ENCODE measurements at regions not wholly inside any gene's neighbourhood (a gene's known extent, or its start where the extent isn't known, plus 50 kb on each side); places are given as distances from the start of the nearest gene placed in this dataset.

DNA sequence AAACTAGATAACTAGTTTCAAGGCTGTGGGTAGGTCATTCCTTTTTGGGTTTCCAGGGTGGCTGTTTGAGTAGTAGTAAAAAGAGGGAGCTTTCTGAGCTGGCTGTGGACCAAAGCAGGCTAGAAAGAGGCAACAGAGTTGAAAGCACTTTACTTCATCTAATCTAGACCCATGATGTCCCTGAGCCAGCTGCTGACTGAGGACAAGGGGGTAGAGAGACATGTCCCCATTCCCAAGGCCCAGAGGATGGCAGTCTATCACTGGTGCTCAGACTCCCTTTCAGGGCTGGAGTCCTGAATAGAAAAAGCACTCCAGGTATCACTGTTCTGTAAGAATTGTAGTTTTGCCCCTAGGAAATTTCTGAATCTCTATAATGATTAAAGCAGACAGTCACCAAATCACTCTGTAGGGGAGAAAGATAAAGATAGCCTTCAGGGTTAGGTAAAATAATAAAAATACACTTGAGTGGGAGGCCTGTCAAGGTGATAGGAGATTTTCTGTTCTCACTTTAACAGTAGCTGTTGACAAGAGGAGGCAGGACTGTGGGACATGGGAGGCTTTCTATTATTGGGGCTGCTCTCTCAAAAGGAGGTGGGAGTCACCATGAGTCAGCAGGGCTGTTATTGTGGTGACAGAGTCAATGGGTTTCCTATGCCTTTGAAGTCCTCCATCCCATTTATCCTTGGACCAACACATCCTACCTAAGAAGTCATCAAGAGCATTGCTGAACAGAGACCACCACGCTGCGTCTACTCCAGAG, 190.2 kb upstream of the MPHOSPH6 start:
- no peak for DNase-seq (ENCODE audit: low read depth in 1 of 2, low spot score in 1 of 2)

DNA sequence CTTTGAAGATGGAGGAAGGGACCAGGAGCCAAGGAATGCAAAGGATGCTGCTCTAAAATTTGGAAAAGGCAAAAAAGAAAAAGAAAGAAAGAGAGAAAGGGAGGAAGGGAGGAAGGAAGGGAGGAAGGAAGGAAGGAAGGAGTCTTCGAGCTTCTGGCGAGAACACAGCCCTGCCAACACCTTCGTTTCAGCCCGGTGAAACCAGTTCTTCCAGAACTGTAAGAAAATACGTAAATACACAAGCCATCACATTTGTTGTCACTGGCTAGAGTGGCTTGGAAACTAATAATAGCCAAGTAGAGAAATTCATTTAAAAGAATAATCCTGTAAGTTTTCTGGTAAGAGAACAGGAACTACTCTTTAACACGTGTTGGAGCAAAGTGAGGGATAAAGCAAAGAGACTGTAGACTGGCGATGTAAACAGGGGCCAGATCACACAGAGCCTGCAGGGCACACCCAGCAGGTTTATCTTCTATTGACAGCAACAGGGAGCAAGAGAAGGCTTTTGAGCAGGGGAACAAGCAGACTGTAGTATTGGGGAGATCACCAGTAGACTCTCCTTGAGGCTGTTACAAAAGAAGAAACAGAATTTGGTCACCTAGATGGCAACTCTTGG, 188.7 kb upstream of the MPHOSPH6 start:
- no peak for DNase-seq (ENCODE audit: low read depth in 1 of 2, low spot score in 1 of 2)

DNA sequence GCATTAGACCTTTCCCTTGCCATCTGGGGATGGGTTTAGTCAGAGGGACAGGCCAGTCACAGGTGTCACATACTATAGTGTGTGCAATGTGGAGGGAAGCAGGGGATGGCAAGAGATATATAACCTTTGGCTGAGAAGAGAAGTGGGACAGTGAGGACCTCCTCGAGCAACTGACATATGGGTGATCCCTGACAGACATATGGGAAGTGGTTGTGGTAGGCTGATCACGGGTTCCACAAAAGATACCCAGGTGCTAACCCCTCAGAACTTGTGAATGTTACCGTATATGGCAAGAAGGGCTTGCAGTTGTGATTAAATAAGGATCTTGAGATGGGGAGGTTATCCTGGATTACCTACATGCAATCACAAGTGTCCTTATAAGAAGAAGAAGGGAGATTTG, 188.1 kb upstream of the MPHOSPH6 start:
- DNase-seq (ENCODE audit: low read depth in 1 of 2, low spot score in 1 of 2) = no peak

GRCh38 chr16:82357237-82357636, 187.2 kb upstream of the MPHOSPH6 start:
- DNase-seq (ENCODE audit: low read depth in 1 of 2, low spot score in 1 of 2) = no peak

DNA sequence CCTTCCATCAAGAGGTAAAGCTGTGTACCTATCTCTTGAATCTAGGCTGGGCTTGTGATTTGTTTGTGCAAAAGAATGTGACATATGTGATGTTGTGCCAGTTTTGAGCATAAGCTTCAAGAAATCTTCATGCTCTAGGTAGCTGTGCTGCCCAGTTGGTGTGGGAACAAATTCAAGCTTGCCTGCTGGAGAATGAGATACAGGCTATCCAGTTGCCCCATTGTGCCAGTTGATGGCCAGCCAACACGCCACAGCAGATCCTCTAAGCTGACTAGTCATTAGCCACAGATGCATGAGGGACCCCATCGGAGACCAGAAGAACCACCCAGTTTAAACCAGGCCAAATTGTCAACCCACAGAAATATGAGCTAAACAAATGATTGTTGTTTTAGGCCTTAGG, 180.5 kb upstream of the MPHOSPH6 start:
- no peak for DNase-seq (ENCODE audit: low read depth in 1 of 2, low spot score in 1 of 2)

- no peak for DNase-seq (ENCODE audit: low read depth in 1 of 2, low spot score in 1 of 2)
Observed at GRCh38 chr16:82345318-82345717, 175.3 kb upstream of the MPHOSPH6 start.

DNA sequence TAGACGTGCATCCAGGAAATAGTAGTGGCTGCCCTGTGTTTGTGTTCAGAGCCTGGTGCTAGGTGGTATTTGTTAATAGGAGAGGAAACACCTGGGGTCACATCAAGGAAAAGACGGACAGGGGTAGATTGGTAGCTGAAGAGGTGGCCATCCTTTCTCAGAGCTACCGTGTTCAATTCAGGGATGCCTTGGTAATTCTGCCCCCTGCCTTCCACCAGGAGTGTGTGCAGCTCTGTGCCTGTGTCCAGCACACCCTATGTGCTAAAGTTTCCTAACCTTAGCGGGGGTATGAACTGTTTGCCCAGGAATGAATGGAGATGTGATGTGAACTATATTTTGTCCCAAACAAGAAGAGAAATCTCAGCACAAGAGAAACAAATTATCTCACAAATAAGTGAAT, 174.1 kb upstream of the MPHOSPH6 start:
- no peak for DNase-seq (ENCODE audit: low read depth in 1 of 2, low spot score in 1 of 2)

GRCh38 chr16:82341146-82341669, 171.2 kb upstream of the MPHOSPH6 start:
- no peak for DNase-seq (ENCODE audit: low read depth in 1 of 2, low spot score in 1 of 2)

- DNase-seq (ENCODE audit: low read depth in 1 of 2, low spot score in 1 of 2) = no peak
Observed at GRCh38 chr16:82340531-82340930, 170.5 kb upstream of the MPHOSPH6 start.

GRCh38 chr16:82337355-82337754, 167.3 kb upstream of the MPHOSPH6 start:
- DNase-seq (ENCODE audit: low read depth in 1 of 2, low spot score in 1 of 2) = no peak

DNA sequence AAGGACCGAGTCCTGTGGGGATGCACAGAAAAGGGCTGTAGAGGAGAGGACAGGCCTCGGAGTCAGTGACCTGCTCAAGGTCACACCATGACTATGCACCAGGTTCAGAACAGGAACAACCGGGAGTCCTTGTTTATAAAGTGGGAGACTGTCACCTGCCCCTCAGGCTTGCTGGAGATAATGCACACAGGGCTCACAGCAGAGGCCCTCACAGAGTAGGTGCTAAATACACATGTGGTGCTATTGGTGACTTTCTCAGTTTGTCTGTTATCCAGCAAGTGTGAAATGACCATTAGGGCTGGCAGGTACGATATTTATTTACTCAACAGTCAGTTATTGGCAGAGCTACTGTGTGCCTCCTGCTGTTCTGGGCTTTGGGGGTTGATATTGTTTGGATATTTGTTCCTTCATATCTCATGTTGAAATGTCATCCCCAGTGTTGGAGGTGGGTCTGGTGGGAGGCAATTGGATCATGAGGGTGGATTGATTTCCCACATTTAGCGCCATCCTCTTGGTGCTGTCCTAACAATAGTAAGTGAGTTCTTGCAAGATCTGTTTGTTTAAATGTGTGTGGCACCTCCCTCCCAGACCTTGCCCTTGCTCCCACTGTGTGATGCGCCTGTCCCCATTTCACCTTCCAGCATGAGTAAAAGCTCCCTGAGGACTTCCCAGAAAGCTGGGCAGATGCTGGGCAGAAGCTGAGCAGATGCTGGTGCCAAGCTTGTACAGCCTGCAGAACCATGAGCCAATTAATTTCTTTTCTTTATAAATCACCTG, 162.1 kb upstream of the MPHOSPH6 start:
- no peak for DNase-seq (ENCODE audit: low read depth in 1 of 2, low spot score in 1 of 2)

DNA sequence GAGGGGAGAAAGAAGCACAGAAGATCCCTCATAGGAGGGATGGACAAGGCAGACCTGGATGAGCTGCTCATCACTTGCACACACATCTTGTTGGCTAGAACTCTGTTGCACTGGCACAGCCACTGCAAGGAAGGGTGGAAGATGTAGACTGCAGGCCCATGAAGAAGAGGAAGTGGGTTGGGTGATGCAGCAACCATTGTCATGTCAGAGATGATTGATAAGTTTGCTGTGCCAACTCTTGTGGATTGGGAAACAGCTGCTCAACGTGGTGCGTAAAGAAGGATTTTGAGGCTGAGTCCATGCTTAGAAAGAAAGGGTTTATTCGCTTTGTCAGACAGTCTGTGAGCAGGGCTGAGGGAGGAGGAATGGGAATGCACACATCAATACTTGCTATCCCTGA, 161.4 kb upstream of the MPHOSPH6 start:
- DNase-seq (ENCODE audit: low read depth in 1 of 2, low spot score in 1 of 2) = no peak

GRCh38 chr16:82329504-82330192, 159.6 kb upstream of the MPHOSPH6 start:
- no peak for DNase-seq (ENCODE audit: low read depth in 1 of 2, low spot score in 1 of 2)

DNA sequence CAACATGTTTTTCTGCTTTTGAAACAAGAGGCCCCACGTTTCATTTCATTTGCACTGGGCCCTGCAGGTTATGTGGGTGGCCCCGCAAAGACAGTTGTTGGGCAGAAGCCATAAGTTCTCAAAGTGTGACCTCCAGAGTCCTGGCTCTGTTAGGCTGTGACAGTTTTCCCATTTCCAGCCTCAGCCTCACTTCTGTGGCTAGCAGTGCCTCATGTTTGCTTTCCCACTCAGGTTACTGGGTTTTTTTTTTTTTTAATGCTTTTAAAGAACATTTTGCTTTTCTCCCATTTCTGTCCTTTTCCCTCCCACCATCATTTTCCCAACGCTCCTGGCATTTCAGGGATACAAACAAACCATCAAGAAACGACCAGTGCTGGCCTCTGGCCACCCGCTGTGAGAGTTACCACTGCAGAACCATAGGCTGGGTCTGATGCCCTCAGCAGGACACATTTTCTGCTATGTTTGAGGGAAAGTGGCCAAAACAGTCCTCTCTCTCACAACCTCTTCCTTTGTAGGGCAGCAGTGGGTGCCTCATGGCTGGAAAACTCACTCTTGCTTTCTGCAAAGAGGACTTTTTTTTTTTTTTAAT, 159.0 kb upstream of the MPHOSPH6 start:
- no peak for DNase-seq (ENCODE audit: low read depth in 1 of 2, low spot score in 1 of 2)

DNA sequence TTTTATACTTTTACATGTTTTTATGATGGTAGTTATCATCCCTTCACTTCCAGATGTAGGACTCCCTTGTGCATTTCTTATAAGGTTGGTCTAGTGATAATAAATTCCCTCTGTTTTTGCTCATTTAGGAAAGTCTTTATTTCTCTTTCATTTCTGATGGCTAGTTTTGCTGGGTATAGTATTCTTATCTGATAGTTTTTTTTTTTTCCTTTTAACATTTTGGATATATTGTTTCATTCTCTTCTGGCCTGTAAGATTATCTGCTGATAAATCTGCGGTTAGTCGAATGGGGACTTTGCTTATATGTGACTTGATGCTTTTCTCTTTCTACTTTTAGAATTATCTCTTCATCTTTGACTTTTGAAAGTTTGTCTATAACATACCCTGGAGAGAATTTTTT, 153.1 kb upstream of the MPHOSPH6 start:
- no peak for DNase-seq (ENCODE audit: low read depth in 1 of 2, low spot score in 1 of 2)

GRCh38 chr16:82322177-82322576, 152.2 kb upstream of the MPHOSPH6 start:
- DNase-seq (ENCODE audit: low read depth in 1 of 2, low spot score in 1 of 2) = no peak

DNA sequence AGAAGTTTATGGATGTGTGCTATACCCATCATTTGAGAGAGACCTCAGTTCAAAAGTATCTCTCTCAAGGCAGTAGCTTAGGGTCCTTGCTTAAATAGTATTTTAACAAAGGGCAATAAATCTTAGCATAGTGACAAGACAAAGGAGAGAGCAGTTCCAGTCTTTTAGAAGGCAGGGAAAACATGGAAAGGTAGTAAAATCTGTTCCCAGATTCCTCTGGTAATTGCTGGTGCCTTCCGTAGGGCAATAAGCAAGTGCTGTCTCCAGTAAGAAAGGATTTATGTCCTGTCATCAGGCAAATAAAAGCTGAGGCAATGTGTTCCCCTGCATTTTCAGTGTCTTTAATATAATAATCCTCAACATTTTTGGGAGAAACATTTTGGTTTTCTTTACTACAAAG, 149.0 kb upstream of the MPHOSPH6 start:
- no peak for DNase-seq (ENCODE audit: low read depth in 1 of 2, low spot score in 1 of 2)

- DNase-seq (ENCODE audit: low read depth in 1 of 2, low spot score in 1 of 2) = no peak
Observed at GRCh38 chr16:82317411-82318167, 147.6 kb upstream of the MPHOSPH6 start.

GRCh38 chr16:82313754-82314153, 143.7 kb upstream of the MPHOSPH6 start:
- DNase-seq (ENCODE audit: low read depth in 1 of 2, low spot score in 1 of 2) = no peak

DNA sequence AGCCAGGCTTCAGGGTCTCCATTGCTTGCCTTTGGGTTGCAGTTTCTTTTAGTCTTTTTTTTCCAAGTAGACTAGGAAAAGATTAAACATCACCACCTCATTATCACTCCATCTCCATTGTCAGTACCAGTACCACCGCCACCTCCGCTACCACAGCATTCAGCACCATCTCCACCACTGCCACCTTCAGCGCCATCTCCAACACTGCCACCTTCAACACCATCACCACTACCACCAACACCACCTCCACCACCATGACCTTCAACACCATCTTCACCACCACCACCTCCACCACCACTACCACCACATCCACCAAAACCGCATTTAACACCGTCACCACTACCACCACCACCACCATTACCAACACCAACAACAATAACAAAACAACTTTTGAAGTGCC, 141.5 kb upstream of the MPHOSPH6 start:
- DNase-seq (ENCODE audit: low read depth in 1 of 2, low spot score in 1 of 2) = no peak
